ENCODE measurements at regions not wholly inside any gene's neighbourhood (a gene's known extent, or its start where the extent isn't known, plus 50 kb on each side); places are given as distances from the start of the nearest gene placed in this dataset.

DNA sequence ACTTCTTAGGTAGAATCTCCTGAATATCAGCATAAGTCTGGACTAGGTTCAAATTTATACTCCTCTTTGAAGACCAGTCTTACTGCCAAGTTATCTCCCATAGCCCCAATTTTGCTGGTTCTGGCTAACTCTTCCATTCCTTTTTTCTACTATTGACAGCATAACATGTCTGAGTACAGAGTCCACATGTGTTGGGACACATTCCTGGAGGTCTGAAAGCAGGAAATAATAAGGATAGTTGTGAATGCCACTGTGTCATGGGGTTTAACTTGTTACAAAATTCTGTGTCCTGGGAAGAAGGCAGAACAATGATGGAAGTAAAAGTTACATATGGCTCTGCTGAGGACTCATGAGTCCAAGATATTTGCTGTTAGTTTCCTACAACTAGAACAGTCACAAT lies 57.4 kb upstream of the ZBTB20 start (continued):
- TF ChIP-seq, protein P1, sequence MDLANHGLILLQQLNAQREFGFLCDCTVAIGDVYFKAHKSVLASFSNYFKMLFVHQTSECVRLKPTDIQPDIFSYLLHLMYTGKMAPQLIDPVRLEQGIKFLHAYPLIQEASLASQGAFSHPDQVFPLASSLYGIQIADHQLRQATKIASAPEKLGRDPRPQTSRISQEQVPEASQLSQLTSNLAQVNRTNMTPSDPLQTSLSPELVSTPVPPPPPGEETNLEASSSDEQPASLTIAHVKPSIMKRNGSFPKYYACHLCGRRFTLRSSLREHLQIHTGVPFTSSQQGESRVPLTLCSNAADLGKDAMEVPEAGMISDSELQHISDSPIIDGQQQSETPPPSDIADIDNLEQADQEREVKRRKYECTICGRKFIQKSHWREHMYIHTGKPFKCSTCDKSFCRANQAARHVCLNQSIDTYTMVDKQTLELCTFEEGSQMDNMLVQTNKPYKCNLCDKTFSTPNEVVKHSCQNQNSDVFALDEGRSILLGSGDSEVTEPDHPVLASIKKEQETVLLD (CRISPR knock-in tag; IDR thresholded peaks at IDR 0.05; ENCODE audit: low read depth): no peak
- TF ChIP-seq ELF1 (CRISPR knock-in tag; IDR thresholded peaks at IDR 0.05) (no peak), ZNF780A (CRISPR knock-in tag; IDR thresholded peaks at IDR 0.05) (no peak), ZNF816 (CRISPR knock-in tag; IDR thresholded peaks at IDR 0.05; ENCODE audit: borderline replicate concordance) (no peak), ZNF776 (CRISPR knock-in tag; IDR thresholded peaks at IDR 0.05) (no peak), ZZZ3 (CRISPR knock-in tag; IDR thresholded peaks at IDR 0.05; ENCODE audit: borderline replicate concordance) (no peak), ASH2L (IDR thresholded peaks at IDR 0.05; ENCODE audit: insufficient read length, low read depth, low read length) (no peak), RAD21 (CRISPR knock-in tag; IDR thresholded peaks at IDR 0.05) (no peak), FOXA1 (IDR thresholded peaks at IDR 0.05) (no peak), FOXA1 (CRISPR knock-in tag; IDR thresholded peaks at IDR 0.05) (no peak), ZNF333 (CRISPR knock-in tag; IDR thresholded peaks at IDR 0.05; ENCODE audit: borderline replicate concordance) (no peak), ZKSCAN8 (CRISPR knock-in tag; IDR thresholded peaks at IDR 0.05; ENCODE audit: borderline replicate concordance) (no peak), HNRNPK (IDR thresholded peaks at IDR 0.05; ENCODE audit: low read depth, low read length, poor library complexity, severe bottlenecking) (no peak), FOXK1 (CRISPR knock-in tag; IDR thresholded peaks at IDR 0.05; ENCODE audit: borderline replicate concordance, low read depth) (0 out of 2 replicates have a peak, but pooled peaks have one; percentile 21), SNAPC2 (CRISPR knock-in tag; IDR thresholded peaks at IDR 0.05) (no peak), NR2F6 (IDR thresholded peaks at IDR 0.05) (no peak), NR2F6 (CRISPR knock-in tag; IDR thresholded peaks at IDR 0.05) (no peak), ZMYM2 (CRISPR knock-in tag; IDR thresholded peaks at IDR 0.05) (no peak), HNF4A (CRISPR knock-in tag; IDR thresholded peaks at IDR 0.05) (peak; percentile 79), LCORL (IDR thresholded peaks at IDR 0.05) (no peak), LCORL (CRISPR knock-in tag; IDR thresholded peaks at IDR 0.05) (0 out of 2 replicates have a peak, but pooled peaks have one; percentile 21), ZNF644 (CRISPR knock-in tag; IDR thresholded peaks at IDR 0.05; ENCODE audit: low read depth) (peak; percentile 49; the same call in 1 of the 2 replicates), CEBPB (IDR thresholded peaks at IDR 0.05; ENCODE audit: borderline replicate concordance, low read depth, low read length) (peak; percentile 50; the same call in 1 of the 2 replicates), CHD4 (IDR thresholded peaks at IDR 0.05; ENCODE audit: borderline replicate concordance, low read length) (no peak), KDM6A (CRISPR knock-in tag; IDR thresholded peaks at IDR 0.05; ENCODE audit: low read depth) (no peak)
- TF ChIP-seq, protein P2, sequence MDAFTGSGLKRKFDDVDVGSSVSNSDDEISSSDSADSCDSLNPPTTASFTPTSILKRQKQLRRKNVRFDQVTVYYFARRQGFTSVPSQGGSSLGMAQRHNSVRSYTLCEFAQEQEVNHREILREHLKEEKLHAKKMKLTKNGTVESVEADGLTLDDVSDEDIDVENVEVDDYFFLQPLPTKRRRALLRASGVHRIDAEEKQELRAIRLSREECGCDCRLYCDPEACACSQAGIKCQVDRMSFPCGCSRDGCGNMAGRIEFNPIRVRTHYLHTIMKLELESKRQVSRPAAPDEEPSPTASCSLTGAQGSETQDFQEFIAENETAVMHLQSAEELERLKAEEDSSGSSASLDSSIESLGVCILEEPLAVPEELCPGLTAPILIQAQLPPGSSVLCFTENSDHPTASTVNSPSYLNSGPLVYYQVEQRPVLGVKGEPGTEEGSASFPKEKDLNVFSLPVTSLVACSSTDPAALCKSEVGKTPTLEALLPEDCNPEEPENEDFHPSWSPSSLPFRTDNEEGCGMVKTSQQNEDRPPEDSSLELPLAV (CRISPR knock-in tag; conservative IDR thresholded peaks at IDR 0.05; ENCODE audit: low read depth): no peak
- TF ChIP-seq, protein P3, sequence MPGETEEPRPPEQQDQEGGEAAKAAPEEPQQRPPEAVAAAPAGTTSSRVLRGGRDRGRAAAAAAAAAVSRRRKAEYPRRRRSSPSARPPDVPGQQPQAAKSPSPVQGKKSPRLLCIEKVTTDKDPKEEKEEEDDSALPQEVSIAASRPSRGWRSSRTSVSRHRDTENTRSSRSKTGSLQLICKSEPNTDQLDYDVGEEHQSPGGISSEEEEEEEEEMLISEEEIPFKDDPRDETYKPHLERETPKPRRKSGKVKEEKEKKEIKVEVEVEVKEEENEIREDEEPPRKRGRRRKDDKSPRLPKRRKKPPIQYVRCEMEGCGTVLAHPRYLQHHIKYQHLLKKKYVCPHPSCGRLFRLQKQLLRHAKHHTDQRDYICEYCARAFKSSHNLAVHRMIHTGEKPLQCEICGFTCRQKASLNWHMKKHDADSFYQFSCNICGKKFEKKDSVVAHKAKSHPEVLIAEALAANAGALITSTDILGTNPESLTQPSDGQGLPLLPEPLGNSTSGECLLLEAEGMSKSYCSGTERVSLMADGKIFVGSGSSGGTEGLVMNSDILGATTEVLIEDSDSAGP (CRISPR knock-in tag; IDR thresholded peaks at IDR 0.05; ENCODE audit: borderline replicate concordance): no peak
- TF ChIP-seq, protein P4, sequence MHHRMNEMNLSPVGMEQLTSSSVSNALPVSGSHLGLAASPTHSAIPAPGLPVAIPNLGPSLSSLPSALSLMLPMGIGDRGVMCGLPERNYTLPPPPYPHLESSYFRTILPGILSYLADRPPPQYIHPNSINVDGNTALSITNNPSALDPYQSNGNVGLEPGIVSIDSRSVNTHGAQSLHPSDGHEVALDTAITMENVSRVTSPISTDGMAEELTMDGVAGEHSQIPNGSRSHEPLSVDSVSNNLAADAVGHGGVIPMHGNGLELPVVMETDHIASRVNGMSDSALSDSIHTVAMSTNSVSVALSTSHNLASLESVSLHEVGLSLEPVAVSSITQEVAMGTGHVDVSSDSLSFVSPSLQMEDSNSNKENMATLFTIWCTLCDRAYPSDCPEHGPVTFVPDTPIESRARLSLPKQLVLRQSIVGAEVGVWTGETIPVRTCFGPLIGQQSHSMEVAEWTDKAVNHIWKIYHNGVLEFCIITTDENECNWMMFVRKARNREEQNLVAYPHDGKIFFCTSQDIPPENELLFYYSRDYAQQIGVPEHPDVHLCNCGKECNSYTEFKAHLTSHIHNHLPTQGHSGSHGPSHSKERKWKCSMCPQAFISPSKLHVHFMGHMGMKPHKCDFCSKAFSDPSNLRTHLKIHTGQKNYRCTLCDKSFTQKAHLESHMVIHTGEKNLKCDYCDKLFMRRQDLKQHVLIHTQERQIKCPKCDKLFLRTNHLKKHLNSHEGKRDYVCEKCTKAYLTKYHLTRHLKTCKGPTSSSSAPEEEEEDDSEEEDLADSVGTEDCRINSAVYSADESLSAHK (CRISPR knock-in tag; IDR thresholded peaks at IDR 0.05; ENCODE audit: borderline replicate concordance): no peak

All from HepG2 (cell line).